ENCODE measurements at regions not wholly inside any gene's neighbourhood (a gene's known extent, or its start where the extent isn't known, plus 50 kb on each side); places are given as distances from the start of the nearest gene placed in this dataset.

DNA sequence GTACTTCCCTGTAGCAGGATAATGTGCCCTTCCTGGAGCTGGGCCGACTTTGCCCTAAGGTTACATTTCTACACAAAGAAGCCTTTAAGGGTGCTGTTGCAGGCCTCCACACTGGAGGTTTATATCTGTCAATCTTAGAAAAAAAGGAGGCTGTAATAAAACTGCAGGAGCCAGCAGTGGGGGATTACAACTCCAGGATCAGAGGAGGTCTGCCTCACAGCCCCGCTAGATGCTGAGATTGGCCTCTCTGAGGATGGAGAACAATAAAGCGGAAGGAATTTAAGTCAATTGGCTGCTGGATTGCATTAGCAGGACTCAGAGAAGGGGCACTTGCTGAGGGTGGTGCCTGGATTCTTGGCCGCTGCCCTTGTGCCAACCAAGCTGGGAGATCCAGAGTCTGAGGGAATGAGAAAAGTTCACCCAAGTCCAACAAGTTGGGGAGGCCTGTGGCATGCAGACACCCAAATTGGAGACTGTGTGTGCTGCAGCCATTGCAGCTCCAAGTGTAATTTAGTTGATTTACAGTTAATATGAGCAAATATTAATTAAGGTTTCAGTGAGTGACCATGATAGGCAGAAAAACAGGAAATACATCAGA, 99.0 kb upstream of the SSBP2 start (continued):
- TF ChIP-seq, protein P1, sequence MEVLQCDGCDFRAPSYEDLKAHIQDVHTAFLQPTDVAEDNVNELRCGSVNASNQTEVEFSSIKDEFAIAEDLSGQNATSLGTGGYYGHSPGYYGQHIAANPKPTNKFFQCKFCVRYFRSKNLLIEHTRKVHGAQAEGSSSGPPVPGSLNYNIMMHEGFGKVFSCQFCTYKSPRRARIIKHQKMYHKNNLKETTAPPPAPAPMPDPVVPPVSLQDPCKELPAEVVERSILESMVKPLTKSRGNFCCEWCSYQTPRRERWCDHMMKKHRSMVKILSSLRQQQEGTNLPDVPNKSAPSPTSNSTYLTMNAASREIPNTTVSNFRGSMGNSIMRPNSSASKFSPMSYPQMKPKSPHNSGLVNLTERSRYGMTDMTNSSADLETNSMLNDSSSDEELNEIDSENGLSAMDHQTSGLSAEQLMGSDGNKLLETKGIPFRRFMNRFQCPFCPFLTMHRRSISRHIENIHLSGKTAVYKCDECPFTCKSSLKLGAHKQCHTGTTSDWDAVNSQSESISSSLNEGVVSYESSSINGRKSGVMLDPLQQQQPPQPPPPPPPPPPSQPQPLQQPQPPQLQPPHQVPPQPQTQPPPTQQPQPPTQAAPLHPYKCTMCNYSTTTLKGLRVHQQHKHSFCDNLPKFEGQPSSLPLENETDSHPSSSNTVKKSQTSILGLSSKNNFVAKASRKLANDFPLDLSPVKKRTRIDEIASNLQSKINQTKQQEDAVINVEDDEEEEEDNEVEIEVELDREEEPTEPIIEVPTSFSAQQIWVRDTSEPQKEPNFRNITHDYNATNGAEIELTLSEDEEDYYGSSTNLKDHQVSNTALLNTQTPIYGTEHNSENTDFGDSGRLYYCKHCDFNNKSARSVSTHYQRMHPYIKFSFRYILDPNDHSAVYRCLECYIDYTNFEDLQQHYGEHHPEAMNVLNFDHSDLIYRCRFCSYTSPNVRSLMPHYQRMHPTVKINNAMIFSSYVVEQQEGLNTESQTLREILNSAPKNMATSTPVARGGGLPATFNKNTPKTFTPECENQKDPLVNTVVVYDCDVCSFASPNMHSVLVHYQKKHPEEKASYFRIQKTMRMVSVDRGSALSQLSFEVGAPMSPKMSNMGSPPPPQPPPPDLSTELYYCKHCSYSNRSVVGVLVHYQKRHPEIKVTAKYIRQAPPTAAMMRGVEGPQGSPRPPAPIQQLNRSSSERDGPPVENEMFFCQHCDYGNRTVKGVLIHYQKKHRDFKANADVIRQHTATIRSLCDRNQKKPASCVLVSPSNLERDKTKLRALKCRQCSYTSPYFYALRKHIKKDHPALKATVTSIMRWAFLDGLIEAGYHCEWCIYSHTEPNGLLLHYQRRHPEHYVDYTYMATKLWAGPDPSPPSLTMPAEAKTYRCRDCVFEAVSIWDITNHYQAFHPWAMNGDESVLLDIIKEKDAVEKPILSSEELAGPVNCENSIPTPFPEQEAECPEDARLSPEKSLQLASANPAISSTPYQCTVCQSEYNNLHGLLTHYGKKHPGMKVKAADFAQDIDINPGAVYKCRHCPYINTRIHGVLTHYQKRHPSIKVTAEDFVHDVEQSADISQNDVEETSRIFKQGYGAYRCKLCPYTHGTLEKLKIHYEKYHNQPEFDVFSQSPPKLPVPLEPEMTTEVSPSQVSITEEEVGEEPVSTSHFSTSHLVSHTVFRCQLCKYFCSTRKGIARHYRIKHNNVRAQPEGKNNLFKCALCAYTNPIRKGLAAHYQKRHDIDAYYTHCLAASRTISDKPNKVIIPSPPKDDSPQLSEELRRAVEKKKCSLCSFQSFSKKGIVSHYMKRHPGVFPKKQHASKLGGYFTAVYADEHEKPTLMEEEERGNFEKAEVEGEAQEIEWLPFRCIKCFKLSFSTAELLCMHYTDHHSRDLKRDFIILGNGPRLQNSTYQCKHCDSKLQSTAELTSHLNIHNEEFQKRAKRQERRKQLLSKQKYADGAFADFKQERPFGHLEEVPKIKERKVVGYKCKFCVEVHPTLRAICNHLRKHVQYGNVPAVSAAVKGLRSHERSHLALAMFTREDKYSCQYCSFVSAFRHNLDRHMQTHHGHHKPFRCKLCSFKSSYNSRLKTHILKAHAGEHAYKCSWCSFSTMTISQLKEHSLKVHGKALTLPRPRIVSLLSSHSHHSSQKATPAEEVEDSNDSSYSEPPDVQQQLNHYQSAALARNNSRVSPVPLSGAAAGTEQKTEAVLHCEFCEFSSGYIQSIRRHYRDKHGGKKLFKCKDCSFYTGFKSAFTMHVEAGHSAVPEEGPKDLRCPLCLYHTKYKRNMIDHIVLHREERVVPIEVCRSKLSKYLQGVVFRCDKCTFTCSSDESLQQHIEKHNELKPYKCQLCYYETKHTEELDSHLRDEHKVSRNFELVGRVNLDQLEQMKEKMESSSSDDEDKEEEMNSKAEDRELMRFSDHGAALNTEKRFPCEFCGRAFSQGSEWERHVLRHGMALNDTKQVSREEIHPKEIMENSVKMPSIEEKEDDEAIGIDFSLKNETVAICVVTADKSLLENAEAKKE (CRISPR knock-in tag; IDR thresholded peaks at IDR 0.05), result no peak

DNA sequence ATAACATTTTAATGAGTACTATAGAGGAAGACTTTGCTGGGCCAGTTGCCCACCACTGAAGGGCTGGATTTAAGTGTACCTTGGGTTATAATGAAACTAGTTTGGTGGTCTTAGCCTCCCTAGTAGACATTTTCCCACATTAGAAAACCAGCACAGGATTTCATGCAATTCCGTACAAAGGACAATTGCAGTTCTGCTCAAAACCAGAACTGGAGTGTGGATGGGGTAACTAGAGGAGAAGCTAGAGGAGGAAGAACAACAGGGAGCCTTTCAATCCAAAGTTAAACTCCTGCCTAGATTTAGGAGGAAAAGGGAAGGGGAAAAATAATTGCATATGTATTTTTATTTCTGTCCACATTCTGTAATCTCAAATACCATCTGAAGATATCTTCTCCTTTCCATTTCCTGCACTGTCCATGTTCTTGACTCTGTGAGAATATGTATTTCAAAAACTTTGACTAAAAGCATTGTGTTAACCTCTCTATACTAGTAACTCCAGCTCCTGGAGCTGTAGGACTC, 97.5 kb upstream of the SSBP2 start:
- no peaks in the 10 kb centered on the region; the same call in 1 of the 2 replicates for H3K9me2 ChIP-seq (ENCODE audit: insufficient read depth)
- H3K4me3 Mint-ChIP-seq, result no peak overlapping the region
- no peaks in the 10 kb centered on the region for H3K79me2 ChIP-seq (replicated peaks; ENCODE audit: insufficient read depth)
- no peaks in the 10 kb centered on the region for H3K27me3 ChIP-seq (ENCODE audit: insufficient read depth)
- peaks cover 33% of the 10 kb centered on the region for H3K4me1 ChIP-seq (ENCODE audit: insufficient read depth)
- H3K27me3 Mint-ChIP-seq (ENCODE audit: insufficient read depth, low read depth, poor library complexity), result peaks cover 9% of the 10 kb centered on the region
- no peak for ATAC-seq
- no peaks in the 10 kb centered on the region for H3K36me3 Mint-ChIP-seq (ENCODE audit: low read depth)
- no peaks in the 10 kb centered on the region for H3K9me3 Mint-ChIP-seq
- no peak overlapping the region for H3K4me2 ChIP-seq
- no peak overlapping the region for H2AFZ ChIP-seq
- peaks cover 40% of the 10 kb centered on the region for H3K4me1 Mint-ChIP-seq
- no peaks in the 10 kb centered on the region for H4K20me1 ChIP-seq (replicated peaks; ENCODE audit: insufficient read depth)
- H3K27ac ChIP-seq (ENCODE audit: low read depth), result no peak overlapping the region
- H3K27ac Mint-ChIP-seq, result no peak overlapping the region
- H3K36me3 ChIP-seq (ENCODE audit: insufficient read depth), result no peaks in the 10 kb centered on the region
- H3K4me3 ChIP-seq, result no peak overlapping the region
- DNase-seq (ENCODE audit: low spot score), result no peak
- H3F3A ChIP-seq (replicated peaks; ENCODE audit: low read depth), result no peaks in the 10 kb centered on the region; the same call in 1 of the 2 replicates
- TF ChIP-seq NANOG (IDR thresholded peaks at IDR 0.05; ENCODE audit: borderline replicate concordance), result no peak
- no peak for TF ChIP-seq JUNB (IDR thresholded peaks at IDR 0.05; ENCODE audit: unreplicated experiment)
- TF ChIP-seq, protein P1 (CRISPR knock-in tag; IDR thresholded peaks at IDR 0.05), result no peak
- TF ChIP-seq, protein P2, sequence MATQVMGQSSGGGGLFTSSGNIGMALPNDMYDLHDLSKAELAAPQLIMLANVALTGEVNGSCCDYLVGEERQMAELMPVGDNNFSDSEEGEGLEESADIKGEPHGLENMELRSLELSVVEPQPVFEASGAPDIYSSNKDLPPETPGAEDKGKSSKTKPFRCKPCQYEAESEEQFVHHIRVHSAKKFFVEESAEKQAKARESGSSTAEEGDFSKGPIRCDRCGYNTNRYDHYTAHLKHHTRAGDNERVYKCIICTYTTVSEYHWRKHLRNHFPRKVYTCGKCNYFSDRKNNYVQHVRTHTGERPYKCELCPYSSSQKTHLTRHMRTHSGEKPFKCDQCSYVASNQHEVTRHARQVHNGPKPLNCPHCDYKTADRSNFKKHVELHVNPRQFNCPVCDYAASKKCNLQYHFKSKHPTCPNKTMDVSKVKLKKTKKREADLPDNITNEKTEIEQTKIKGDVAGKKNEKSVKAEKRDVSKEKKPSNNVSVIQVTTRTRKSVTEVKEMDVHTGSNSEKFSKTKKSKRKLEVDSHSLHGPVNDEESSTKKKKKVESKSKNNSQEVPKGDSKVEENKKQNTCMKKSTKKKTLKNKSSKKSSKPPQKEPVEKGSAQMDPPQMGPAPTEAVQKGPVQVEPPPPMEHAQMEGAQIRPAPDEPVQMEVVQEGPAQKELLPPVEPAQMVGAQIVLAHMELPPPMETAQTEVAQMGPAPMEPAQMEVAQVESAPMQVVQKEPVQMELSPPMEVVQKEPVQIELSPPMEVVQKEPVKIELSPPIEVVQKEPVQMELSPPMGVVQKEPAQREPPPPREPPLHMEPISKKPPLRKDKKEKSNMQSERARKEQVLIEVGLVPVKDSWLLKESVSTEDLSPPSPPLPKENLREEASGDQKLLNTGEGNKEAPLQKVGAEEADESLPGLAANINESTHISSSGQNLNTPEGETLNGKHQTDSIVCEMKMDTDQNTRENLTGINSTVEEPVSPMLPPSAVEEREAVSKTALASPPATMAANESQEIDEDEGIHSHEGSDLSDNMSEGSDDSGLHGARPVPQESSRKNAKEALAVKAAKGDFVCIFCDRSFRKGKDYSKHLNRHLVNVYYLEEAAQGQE (IDR thresholded peaks at IDR 0.05; ENCODE audit: unreplicated experiment), result no peak
- no peak for TF ChIP-seq CREB1 (CRISPR knock-in tag; IDR thresholded peaks at IDR 0.05; ENCODE audit: low read depth)

Data from GM23338 (cell line).